Daoy (cell line): ENCODE measurements at regions not wholly inside any gene's neighbourhood (a gene's known extent, or its start where the extent isn't known, plus 50 kb on each side); places are given as distances from the start of the nearest gene placed in this dataset.

ENCODE experiments used
- DNase-seq: peaks from one replicate; pipeline ENCODE4 v3.0.0-alpha.2; 2015; ENCODE audit warnings: low read depth

- no peak for DNase-seq
These were observed 119.5 kb downstream of the MTX3 start for GRCh38 chr5:79871364-79872120.

GRCh38 chr5:79868163-79868670, 122.8 kb downstream of the MTX3 start:
- DNase-seq: no peak

- no peak for DNase-seq
These were observed 125.5 kb downstream of the MTX3 start for GRCh38 chr5:79865579-79865978.

- no peak for DNase-seq
These were observed 126.7 kb downstream of the MTX3 start for GRCh38 chr5:79864364-79864763.

- DNase-seq: no peak
These were observed 131.5 kb downstream of the MTX3 start for GRCh38 chr5:79859588-79859987.

DNA sequence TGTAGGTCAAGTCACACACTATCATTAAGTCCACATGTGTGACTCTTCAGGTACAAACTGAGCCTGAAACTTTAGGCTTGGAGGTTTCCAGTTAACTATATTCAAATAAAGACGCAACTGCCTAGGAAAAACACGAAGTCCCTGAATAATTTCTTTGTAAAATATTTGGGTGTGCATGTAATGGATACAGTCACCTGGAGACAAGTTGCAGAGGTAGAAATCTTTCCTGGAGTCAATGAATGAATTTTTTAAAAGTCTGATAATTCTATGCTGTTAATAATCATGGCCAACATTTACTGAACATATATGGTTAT, 132.7 kb downstream of the MTX3 start:
- no peak for DNase-seq

GRCh38 chr5:79857714-79858409, 133.2 kb downstream of the MTX3 start:
- DNase-seq: peak; percentile 71

- DNase-seq: no peak
These were observed 134.5 kb downstream of the MTX3 start for GRCh38 chr5:79856456-79857055.

DNA sequence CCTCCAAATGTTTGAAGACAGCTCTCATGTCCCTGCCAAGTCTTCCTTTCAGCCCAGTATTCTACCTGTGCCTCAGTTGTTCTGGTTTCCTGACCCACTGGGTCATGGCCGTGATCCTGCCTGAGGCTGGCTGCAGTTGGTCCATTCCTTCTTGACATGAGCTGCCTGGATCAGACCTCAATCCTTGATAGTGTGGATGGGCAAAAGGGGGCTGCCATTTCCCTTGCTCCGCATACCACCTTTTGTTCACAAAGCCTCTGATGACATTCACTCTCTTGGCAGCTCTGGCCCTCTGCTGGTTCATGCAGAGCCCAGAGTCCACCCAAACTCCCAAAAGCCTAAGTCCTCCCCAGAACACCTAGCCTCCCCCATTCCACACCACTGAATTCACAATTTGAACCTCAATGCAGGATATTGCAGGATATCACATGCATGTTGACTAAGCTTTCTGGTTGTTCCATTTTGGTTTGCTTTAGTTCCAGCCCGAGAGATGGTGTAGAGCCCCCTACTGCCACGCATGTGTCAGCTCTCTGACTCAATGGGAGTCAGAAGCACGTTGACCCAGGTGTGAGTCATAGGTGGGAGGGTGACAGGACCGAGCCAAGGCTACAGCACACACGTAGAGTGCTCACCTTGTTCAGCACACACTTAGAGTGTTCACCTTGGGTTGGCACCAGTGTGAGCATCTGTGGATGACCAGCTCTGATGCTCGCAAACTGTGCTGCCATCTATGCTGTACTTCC, 137.2 kb downstream of the MTX3 start:
- DNase-seq: peak; percentile 73

GRCh38 chr5:79853028-79853427, 138.0 kb downstream of the MTX3 start:
- DNase-seq: no peak

GRCh38 chr5:79851391-79851863, 139.6 kb downstream of the MTX3 start:
- DNase-seq: no peak

DNA sequence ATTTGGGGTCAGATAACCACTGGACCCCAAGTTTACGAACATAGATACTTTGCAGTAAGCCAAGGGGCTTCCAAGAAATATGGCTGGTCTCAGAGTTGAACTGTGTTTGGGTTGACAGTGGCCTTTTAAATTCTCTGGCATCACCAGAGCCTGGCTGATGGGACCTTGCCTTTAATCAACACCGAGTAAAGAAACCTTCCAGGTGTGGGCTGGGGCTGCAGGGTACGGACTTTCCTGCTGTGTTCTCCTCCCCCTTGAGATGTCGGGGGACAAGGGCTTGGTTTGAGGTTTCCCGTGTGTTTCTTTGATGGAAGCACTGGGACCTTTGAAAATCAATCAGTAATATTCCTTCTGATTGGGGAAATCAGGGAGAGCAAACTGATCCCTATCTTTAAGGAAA, 140.1 kb downstream of the MTX3 start:
- no peak for DNase-seq

DNA sequence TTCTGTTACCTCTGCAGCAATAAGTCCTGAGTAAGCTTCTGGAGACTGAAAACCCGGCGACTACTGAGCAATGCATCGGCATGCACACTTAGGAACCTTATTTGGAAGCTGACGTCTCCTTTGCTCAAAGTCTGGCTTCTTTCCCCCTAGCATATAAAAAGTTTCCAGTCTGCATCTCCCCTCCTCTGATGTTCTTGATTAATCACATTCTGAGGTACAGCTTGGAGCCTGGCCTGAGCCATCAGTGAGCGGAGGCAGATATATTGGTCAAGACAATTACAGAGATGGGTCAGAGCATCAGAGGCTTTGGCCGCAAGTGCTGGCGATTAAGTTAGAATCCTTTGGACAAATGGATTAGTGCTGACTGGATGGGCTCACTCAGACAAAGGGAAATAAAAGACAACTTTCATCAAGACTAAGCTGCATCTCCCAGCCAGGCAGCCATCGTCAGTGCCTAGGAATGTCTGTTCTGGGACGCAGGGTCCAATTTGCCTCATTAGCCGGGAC, 140.7 kb downstream of the MTX3 start:
- no peak for DNase-seq

DNA sequence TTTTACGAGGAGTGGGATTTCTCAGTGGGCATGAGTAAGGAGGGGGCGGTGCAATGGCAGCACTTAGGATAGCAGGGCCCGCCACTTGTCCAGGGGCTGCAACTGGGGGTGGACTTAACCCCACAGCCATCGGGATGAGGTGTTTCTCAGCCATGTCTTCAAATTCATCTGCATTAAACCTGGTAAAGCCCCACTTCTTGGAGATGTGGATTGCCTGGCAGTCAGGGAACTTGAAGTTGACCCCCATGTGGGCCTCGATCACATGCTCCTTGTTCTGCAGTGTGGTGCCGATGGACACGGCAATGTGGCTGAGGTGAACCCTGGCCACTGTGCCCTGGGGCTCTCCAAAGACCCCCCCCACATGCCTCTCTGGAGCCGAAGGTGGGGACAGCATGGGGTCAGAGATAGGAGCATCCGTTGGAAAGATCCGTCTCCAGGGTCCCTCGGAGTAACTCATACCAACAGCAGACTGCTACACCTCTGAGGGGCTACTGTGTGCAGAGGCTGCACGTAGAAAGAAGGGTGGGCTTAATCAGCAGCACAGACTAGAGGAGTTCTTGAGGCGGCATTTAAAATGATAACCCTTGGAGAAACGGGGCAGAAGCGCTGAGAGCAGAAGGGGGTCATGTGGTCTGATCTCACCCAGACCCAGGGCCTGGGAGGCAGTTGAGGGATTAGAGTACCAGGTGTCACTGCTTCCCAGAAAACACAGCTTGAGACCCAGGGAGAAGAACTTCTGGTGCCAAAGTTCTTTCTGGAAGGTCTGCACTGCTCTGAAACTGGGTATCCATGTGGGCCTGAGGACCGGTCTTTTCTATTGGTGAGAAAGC, 141.4 kb downstream of the MTX3 start:
- DNase-seq: no peak
